ENCODE measurements at regions not wholly inside any gene's neighbourhood (a gene's known extent, or its start where the extent isn't known, plus 50 kb on each side); places are given as distances from the start of the nearest gene placed in this dataset.
A peak's percentile ranks its signal among the peaks of the same experiment; 100 is the strongest.

GRCh38 chr3:40779039-40779438 lies 254.3 kb downstream of the ZNF621 start:
- intact Hi-C loops (cut with DNase I) = no loop called here
- no peak for DNase-seq (ENCODE audit: extremely low spot score in 2 of 2)
- no peaks in the 10 kb centered on the region for H3K9me3 ChIP-seq
- no peak overlapping the region for H3K4me3 ChIP-seq
- H3K36me3 ChIP-seq = no peaks in the 10 kb centered on the region
- H3K27ac ChIP-seq = no peak overlapping the region
- H3K27me3 ChIP-seq = no peaks in the 10 kb centered on the region
- H3K4me1 ChIP-seq = peaks cover 21% of the 10 kb centered on the region
- TF ChIP-seq POLR2A (IDR thresholded peaks at IDR 0.05) (no peak), POLR2AphosphoS5 (IDR thresholded peaks at IDR 0.05; ENCODE audit: insufficient read depth in 1 of 2, low read depth in 1 of 2) (no peak)
- TF ChIP-seq, protein P1, sequence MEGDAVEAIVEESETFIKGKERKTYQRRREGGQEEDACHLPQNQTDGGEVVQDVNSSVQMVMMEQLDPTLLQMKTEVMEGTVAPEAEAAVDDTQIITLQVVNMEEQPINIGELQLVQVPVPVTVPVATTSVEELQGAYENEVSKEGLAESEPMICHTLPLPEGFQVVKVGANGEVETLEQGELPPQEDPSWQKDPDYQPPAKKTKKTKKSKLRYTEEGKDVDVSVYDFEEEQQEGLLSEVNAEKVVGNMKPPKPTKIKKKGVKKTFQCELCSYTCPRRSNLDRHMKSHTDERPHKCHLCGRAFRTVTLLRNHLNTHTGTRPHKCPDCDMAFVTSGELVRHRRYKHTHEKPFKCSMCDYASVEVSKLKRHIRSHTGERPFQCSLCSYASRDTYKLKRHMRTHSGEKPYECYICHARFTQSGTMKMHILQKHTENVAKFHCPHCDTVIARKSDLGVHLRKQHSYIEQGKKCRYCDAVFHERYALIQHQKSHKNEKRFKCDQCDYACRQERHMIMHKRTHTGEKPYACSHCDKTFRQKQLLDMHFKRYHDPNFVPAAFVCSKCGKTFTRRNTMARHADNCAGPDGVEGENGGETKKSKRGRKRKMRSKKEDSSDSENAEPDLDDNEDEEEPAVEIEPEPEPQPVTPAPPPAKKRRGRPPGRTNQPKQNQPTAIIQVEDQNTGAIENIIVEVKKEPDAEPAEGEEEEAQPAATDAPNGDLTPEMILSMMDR (IDR thresholded peaks at IDR 0.05) = no peak

DNA sequence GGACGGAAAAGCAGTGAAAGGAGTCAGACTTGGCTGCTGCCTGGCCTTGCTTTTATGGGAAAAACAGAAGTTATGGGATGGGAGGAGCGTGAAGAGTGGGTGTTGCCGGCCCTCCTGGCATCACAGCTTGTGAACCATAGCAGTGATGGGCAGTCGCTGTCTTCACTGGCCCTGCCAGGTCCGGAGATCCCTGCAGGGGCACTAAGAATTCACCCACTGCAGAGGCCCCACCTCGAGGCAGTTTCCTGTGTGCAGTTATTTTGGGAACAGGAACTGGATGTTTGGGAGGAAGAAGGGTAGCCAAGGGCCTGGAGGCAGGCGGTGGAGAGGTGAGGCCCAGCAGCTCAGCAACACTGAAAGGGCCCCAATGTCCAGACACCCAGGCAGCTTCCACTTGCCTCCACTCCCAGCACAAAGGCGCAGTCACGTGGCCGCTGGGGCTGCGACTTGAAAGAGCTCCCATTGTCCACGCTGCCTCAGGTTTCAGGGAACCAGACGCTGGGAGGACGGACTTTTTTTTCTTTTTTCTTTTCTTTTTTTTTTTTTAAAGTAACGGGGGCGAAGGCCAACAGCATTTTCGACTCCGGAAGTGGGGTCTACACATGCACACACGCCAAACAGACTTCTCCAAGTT lies 255.6 kb downstream of the ZNF621 start:
- no peaks in the 10 kb centered on the region for H3K9me3 ChIP-seq
- H3K27ac ChIP-seq = peak overlapping the region; percentile 72
- no peak for DNase-seq (ENCODE audit: extremely low spot score in 2 of 2)
- H3K4me1 ChIP-seq = peaks cover 21% of the 10 kb centered on the region
- no peaks in the 10 kb centered on the region for H3K27me3 ChIP-seq
- intact Hi-C loops (cut with DNase I) = no loop called here
- H3K4me3 ChIP-seq = peak overlapping the region in 1 of 2 donors; percentile 17
- TF ChIP-seq POLR2AphosphoS5 (IDR thresholded peaks at IDR 0.05; ENCODE audit: insufficient read depth in 1 of 2, low read depth in 1 of 2) (peak in 1 of 2 donors; percentile 53), POLR2A (IDR thresholded peaks at IDR 0.05) (no peak)
- TF ChIP-seq, protein P1 (IDR thresholded peaks at IDR 0.05) = no peak
- no peaks in the 10 kb centered on the region for H3K36me3 ChIP-seq

DNA sequence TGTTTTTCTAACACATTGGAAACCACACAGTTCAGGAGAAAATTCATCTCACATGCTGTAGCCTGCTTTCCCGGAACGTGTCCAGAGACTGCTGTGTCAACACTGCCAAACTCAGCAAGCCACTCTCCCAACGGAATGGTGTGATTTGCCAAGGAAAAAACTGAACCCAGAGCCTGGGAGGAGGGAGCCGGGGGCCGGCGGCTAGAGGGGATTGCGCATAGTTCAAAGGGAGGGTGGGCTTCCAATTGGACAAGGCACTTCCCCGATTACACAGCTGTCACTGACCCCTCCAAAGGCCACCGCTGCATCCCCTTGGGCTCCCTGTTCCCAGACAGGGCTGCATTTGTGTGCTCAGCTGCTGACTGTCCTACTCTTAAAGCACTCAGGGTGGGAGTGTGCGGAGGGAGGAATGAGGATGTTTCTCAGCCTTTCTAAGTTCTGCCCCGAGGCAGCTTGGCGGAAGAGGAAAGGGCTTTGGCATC lies 256.2 kb downstream of the ZNF621 start:
- intact Hi-C loops (cut with DNase I) = no loop called here
- Histone ChIP-seq H3K36me3 (no peaks in the 10 kb centered on the region), H3K4me1 (peaks cover 21% of the 10 kb centered on the region), H3K4me3 (peak overlapping the region; percentile 17 to 31), H3K27ac (peak overlapping the region; percentile 72), H3K9me3 (no peaks in the 10 kb centered on the region), H3K27me3 (no peaks in the 10 kb centered on the region)
- TF ChIP-seq POLR2AphosphoS5 (IDR thresholded peaks at IDR 0.05; ENCODE audit: insufficient read depth in 1 of 2, low read depth in 1 of 2) = peak in 1 of 2 donors; percentile 1
- TF ChIP-seq, protein P1 (IDR thresholded peaks at IDR 0.05) = no peak
- DNase-seq (ENCODE audit: extremely low spot score in 2 of 2) = no peak

- Histone ChIP-seq H3K36me3 (no peaks in the 10 kb centered on the region), H3K27ac (no peak overlapping the region), H3K4me3 (no peak overlapping the region), H3K27me3 (no peaks in the 10 kb centered on the region), H3K4me1 (peaks cover 21% of the 10 kb centered on the region), H3K9me3 (no peaks in the 10 kb centered on the region)
- DNase-seq (ENCODE audit: extremely low spot score in 2 of 2) = no peak
- TF ChIP-seq, protein P1 (IDR thresholded peaks at IDR 0.05) = no peak
- no peak for TF ChIP-seq POLR2AphosphoS5 (IDR thresholded peaks at IDR 0.05; ENCODE audit: insufficient read depth in 1 of 2, low read depth in 1 of 2)
- intact Hi-C loops (cut with DNase I) = no loop called here
These were observed 257.5 kb downstream of the ZNF621 start for GRCh38 chr3:40782111-40782721.

DNA sequence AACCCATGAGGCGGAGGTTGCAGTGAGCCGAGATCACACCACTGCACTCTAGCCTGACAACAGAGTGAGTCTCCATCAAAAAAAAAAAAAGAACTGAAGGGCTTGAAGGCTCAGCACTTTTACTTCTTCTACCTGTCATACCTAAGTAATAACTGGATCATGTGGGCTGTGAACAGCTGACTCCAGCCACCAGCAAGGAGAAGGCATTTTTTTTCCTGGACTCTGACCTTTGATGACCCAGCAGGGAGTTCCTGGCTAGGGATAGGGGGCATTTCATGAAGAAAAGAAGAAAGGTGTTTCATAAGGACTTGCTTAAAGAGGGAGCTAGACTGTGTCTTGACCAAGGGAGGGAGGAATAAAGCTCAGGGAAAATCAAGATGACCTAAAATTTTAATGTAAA lies 266.0 kb downstream of the ZNF621 start:
- Histone ChIP-seq H3K9me3 (no peaks in the 10 kb centered on the region), H3K27ac (no peak overlapping the region), H3K36me3 (no peaks in the 10 kb centered on the region), H3K4me3 (no peak overlapping the region), H3K27me3 (no peaks in the 10 kb centered on the region), H3K4me1 (no peaks in the 10 kb centered on the region)
- DNase-seq (ENCODE audit: extremely low spot score in 2 of 2) = no peak
- TF ChIP-seq, protein P1 (IDR thresholded peaks at IDR 0.05) = no peak
- TF ChIP-seq POLR2AphosphoS5 (IDR thresholded peaks at IDR 0.05; ENCODE audit: insufficient read depth in 1 of 2, low read depth in 1 of 2) (no peak), POLR2A (IDR thresholded peaks at IDR 0.05) (no peak)
- intact Hi-C loops (cut with DNase I) = no loop called here
